Activated T-cell treated with anti-CD3 and anti-CD28 coated beads, Interleukin-2, amount 50 U/mL, for 48 hours (primary cell): ENCODE measurements at regions not wholly inside any gene's neighbourhood (a gene's known extent, or its start where the extent isn't known, plus 50 kb on each side); places are given as distances from the start of the nearest gene placed in this dataset.
"Not testable (repeated sequence)": the region's sequence is repeated elsewhere in the genome, so short reads cannot be mapped to it uniquely, and the experiment has no call there.

Experiments used
- DNase-seq, 2 experiments: peaks; one replicate each; pipeline ENCODE4 v3.0.0-alpha.2; 2020

DNA sequence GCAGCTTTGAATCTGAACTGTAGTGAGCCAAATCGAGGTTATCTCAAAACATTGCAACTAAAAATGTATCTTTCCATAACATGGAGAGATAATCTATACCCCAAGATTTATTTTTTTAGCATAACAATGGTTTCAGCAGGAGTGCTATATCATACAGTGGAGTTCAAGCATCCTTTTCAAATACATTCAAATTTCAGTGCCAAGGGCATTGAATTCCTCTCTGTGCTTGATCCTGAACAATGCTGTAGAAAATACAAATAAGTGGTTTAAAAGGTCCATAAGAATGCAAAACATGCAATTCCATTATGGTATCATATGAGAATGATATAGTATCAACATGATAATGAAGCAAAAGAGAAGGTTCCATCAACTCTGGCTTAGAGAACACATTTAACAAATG is 201.7 kb downstream of the TXNL1 start:
- no peak for DNase-seq

DNA sequence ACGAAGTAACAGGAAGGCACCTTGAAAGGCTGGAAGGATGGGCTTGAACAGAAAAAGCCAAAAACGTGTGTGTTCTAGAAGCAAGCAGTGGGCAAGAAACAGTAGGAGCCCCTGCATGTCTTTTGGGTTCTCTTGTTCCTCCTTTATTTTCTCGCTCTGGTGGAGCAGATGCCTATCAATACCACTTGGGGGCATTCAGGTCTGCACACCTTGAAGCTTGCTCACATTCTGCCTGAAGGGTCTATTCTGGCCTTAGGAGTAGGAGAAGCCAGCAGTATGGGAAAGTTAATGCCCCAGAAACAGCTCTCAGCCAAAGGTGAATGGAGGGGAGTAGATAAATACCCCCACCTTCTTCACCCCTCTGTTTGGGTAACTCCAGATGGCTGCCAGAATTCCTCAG is 204.5 kb downstream of the TXNL1 start:
- no peak for DNase-seq

DNA sequence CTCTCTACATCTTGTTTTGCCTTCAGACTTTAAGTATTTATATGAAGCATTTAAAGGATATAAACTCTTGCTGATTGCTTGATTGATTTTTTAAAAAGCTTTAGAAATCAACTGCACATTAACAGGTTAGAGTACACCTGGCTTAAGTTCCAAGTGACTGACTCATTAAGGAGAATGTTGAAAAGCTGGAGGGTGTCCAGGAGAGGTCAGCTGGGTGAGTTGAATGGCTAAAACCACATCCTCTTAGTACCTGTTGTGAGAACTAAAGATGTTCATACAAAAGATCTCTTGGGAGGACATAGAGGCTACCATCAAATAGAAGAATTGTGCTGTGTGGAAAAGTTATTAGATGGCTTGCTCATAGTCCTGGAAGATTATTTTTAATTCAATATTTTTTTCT is 206.8 kb downstream of the TXNL1 start:
- no peak for DNase-seq

DNA sequence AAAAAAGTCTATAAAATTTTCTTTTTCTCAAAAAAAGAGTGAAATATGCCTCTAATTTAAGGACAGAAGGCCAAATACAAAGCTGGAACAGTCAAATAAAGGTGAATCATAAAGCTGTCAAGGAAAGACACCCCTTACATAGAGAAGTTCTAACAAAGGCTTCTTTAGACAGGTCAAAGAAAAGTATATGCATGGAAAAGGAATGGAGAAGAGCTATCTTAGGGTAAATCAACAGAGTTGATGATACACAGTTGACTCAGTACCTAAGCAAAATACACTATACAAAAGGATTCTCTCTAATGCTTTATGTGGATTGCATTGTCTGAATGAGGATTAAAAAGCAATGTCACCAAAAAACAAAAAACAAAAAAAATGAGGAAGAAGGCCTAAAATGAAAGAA is 214.8 kb downstream of the TXNL1 start:
- no peak for DNase-seq

DNA sequence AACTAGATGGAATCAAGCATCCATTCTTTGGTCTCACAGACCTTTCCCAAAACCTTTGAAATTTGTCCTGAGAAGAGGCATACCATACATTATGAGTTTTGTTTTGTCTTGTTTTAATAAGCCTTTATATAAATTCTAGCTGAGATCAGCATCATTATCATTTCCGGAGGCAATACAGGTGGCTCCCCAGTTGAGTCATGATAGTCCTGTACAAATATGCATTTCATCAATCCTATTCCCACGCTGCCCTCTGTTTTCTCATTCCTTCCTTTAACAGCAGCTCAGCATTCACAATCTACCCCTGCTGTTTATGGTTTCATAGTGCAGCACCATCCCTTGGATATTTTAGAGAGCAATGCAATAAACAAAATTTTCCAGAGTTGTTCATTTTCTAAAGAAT is 216.7 kb downstream of the TXNL1 start:
- DNase-seq, result no peak

DNA sequence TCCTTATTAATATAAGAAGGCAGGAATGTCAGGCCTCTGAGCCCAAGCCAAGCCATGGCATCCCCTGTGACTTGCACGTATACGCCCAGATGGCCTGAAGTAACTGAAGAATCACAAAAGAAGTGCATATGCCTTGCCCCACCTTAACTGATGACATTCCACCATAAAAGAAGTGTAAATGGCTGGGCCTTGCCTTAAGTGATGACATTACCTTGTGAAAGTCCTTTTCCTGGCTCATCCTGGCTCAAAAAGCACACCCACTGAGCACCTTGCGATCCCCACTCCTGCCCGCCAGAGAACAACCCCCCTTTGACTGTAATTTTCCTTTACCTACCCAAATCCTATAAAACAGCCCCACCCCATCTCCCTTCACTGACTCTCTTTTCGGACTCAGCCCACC is 217.5 kb downstream of the TXNL1 start:
- not testable (repeated sequence) for DNase-seq

DNA sequence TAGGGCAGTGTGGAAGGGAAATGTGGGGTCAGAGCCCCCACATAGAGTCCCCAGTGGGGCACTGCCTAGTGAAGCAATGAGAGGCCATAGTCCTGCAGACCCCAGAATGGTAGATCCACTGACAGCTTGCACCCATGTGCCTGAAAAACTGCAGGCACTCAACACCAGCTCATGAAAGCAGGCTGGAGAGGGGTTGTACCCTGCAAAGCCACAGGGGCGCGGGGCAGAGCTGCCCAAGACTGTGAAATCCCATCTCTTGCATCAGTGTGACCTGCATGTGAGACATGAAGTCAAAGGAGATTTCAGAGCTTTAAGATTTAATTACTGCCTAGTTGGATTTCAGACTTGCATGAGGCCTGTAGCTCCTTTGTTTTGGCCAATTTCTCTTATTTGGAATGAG is 224.0 kb downstream of the TXNL1 start:
- no peak for DNase-seq

DNA sequence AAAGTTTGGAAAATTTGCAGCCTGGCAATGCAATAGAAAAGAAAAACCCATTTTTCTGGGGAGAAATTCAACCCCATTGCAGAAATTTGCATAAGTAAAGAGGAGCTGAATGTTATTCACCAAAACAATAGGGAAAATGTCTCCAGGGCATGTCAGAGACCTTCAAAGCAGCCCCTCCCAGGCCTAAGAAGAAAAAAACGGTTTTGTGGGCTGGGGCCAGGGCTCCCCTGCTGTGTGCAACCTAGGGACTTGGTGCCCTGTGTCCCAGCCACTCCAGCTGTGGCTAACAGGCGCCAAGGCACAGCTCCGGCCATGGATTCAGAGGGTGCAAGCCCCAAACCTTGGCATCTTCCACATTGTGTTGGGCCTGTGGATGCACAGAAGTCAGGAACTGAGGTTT is 224.5 kb downstream of the TXNL1 start:
- DNase-seq, result no peak

DNA sequence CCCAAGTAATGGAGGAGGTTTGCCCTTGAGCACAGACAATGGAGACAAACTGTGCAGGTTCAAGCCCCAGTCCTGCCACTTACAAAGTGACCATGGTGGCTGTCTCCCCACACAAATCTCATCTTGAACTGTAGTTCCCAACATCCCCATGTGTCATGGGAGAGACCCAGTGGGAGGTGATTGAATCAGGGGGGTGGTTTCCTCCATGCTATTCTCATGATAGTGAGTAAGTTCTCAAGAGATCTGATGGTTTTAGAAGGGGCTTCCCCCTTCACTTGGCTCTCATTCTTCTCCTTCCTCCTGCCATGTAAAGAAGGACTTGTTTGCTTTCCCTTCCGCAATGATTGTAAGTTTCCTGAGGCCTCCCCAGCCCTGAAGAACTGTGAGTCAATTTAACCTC is 225.4 kb downstream of the TXNL1 start:
- DNase-seq, result no peak

DNA sequence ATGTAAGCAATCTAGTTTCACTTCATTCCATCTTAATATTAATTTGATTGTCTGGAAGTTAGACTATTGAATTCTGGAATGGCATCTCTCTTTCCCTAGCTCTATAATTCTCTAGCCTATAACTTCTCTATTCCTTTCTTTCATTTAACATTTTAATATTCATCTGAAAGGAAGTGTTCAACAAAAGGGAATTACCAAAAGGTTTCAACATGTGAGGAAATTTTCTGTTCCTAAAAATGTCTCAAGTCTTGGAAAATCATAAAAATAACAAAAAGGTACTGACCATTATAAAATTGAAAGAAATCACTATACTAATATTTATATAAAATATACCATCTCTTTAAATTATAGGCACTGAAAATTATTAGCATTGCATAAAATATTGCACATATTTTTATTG is 228.7 kb downstream of the TXNL1 start:
- DNase-seq, result no peak

DNA sequence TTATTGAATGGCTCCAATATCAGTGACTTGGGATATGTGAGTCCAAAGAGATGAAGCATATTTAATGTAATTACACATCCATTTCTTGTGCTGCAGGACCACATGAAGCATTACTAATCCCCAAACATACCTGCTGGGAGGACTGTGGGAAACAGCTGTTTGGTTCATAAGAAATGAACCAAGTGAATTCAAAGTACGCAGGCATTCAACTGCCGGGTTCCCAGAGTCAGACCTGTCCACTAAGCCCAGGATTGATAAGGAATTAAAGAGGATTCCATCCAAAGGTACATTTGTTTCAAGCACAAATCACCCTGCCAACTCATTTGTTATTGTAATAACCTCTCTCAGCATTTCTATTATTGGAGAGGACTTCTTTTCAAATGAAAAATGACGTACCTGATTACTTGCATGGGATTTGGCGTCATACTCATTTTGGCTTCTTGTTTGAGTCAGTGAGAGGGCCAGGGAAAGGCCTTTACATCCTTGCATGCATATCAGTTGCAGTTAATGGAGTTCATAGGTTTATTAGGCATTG is 230.7 kb downstream of the TXNL1 start:
- DNase-seq, result no peak

DNA sequence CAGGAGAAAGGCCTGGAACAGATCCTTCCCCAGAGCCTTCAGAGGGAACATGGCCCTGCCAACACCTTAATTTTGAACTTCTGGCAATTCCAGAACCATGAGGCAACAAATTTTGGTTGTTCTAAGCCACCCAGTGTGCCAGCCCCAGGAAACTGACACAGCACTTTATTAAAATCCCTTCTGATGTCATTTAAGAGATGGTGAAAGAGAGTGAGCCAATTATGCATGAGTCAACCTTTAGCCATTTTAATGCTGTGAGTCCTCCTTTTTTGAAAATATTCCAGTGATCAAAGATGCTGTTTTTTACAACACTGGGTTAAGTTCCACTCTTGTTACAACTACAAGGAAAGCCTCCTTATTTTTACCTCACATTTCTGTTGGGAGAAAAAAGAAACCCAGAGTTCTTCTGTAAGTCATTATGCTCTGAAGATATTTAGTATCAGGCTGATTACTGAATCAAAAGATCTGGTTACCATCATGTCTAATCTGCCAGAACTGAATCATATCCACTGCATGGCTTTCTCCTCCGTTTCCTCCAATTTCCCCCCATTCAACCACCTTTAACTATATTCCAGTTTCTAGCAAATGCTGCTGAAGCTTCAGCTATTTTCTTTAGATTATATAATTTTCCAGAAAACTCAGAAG is 235.4 kb downstream of the TXNL1 start:
- DNase-seq, result no peak

DNA sequence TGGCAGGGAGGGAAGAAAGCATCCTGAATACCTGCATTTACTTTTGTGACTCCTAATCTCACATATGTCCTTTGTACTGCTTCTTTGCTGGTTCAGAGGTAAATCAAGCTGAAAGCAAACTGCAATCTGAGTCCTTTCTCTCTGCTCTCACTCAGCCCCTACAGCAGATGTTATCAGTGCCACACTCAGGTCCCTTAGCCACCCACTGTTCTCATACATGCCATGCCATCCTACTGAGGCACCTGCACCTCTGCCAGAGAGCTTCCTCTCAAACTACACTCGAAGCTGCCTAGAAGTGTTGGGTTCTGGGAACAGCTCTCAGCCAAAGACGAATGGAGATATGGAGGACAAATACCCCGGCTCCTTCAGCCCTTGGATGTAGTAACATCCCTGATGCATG is 244.5 kb downstream of the TXNL1 start:
- DNase-seq, result no peak

DNA sequence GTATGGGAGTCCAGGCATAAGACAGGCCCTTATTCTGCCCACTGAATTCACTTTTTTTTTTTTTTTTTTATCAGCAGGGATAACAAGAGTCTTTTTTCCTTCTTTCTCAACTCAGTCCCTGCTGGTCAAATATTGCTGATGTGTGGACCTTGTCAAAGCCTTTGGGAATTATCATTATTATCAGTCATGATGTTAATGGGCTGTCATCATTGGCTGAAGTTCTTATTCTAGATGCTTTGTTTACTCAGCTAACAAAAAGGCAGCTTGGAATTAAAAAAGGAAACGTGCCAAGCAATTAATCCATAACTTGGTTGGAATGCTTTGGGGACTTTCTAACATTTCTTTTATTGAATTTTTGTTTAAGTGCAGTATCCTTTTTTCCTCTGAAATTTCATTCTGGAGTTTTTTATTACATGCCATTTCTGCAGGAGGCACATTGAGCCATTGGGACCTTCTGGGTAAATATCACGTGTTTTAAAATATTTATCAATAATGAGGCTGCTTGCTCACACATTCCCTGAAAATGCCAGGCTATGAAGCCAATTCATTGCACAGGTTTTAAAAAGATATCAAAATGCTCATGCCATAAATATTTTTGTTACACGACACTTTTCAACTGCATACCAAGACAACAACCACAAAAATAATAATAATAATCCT is 246.3 kb downstream of the TXNL1 start:
- DNase-seq, result no peak

DNA sequence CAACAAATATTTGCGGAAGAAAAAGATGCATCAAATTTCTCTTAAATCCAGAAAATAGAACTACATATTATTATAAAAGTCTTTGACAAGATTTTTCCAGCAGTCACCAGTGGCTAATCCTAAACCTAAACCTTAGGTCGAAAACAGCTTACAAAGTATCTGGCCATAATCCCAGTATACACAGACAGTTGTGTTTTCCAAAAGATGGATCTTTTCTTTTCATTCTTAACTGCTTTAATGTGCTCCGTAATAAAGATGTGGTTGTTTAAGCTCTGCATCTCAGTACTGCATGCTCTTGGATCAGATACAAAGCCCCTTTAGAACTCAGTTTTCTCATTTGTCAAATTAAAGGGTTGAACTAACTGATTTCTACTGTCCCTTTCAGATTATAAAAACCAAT is 247.8 kb downstream of the TXNL1 start:
- no peak for DNase-seq

DNA sequence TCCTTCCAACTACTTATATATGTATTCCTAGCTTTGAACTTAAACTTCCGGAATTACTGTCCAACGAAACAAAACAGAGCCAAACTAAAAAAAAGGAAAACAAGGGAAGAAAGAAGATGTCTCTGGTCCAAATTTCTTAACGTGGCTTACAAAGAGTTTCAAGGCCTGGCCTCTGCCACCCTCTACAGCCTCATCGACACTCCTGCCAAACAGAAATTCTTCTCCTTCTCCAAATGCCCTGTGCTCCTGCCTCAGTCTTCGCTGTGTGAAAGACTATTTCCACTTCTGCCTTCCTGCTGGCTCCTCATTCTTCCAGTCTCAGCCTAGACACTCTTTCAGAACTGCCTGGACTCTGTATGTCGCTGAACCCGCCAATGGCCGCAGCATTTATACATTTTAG is 249.2 kb downstream of the TXNL1 start:
- DNase-seq, result no peak

DNA sequence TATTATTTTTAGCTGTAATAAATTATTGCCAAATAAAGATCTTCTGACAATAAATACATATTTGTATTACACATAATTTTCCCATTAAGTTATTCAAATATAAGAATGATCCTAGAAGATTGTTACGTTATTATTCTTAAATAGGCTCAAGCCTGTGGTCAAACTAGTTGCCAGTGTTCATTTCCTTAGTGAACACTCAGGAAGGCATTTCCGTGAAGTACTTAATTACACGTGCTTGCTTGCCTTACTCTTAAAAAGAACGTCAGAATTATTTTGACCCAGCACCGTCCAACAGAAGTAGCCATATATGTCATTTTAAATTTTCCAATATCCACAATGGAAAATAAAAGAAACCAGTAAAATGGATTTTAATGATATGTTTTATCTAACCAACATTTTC is 249.8 kb downstream of the TXNL1 start:
- DNase-seq, result no peak

DNA sequence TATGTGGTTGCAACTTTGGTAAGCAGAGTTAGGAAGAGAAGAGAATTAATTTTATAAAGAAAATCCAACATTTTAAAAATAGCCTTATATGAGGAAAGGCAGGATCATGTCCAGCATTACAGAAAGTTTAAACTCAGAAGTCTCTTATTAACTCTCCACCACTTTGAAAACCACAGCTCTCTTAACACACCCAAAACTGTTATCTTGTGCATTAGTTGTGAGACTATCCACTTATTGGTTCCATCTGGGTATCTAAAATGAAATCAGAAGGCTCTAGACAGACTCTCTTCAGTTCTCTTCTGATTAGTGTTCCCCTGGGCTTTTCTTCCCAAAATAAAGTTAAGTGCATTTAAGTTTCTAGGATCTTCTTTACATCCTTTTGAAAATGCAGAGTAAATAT is 251.5 kb downstream of the TXNL1 start:
- no peak for DNase-seq

DNA sequence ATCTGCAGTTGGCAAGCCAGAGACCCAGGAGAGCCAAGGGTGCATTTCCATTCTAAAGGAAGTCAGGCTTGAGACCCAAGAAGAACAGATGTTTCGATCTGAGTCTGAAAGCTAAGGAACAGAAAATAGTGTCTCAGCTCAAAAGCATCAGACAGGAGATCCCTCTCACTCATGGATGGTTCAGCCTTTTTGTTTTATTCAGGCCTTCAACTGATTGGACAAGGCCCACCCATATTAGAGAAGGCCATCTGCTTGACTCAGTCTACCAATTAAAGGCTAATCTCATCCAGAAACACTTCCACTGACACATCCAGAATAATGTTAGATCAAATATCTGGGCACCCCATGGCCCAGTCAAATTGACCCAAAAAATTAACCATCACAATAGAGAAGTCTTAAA is 255.0 kb downstream of the TXNL1 start:
- no peak for DNase-seq

DNA sequence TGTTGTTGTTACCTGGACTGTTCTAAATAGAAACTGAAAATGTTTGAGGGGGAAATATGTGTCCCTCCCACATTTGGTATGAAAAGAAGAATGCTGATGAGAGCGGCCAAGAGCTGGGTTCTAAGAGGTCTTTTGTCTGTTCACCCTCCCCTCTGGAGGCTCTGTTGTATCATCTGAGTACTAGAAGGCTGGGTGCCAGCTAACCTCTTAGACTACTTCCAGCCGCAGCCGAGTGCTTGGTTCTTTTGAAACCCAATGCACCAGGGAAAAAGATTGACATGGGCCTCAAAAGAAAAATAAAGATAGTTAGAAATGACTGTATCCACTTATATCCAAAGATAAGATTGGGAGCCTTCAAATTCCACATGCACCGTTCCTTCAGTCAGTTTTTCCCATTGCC is 255.9 kb downstream of the TXNL1 start:
- DNase-seq, result no peak

DNA sequence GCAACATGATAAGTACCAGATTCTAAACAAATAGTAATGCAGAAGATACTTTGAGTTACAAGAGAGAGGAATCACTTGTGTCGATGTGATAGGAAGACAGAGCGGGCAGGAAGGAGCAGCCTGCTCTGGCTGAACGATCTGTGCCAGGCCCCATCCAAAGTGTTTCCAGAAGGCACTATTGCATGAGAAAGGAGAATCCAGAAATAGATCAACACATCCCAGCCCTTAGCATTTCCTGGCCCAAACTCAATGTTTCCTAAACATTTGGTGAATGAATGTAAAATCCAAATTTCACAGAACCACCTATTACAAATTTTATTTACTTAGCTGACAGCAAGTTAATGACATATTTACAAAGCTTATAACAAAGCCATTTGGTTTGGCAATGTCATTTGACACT is 257.2 kb downstream of the TXNL1 start:
- no peak for DNase-seq

DNA sequence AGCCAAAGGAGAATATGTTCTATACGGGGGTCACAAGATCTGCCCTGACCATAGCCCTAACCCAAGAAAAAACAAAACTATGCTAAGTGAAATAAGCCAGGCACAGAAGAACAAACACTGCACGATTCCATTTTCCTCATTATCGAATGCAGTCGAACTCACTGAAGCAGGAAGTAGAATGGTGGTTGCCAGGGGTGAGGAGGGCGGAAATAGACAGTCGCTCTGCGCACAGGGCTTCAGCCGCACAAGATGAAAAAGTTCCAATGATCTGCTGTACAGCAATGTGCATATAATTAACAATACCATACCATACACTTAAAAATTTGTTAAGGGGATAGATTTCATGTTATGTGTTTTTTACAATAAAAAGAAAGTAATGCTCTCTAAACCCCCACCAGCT is 257.7 kb downstream of the TXNL1 start:
- no peak for DNase-seq

DNA sequence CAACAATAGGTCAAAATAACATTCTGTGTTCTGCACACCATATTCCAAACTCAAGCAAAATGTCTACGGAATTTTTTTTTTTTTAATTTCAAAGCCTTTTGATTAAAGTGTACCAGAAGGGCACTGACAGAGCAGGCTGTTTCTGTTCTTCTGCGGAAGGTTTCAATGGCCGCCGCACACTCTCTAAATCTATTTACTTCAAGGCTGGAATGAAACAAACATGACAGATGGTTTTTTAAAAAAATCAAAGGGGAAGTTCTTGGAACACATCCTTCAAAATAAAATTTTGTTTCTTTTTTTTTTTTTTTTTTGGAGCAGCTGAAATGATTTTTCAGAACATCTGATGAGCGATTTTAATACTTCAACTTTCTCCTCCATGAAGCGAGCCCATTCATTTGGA is 259.1 kb downstream of the TXNL1 start:
- DNase-seq, result no peak

DNA sequence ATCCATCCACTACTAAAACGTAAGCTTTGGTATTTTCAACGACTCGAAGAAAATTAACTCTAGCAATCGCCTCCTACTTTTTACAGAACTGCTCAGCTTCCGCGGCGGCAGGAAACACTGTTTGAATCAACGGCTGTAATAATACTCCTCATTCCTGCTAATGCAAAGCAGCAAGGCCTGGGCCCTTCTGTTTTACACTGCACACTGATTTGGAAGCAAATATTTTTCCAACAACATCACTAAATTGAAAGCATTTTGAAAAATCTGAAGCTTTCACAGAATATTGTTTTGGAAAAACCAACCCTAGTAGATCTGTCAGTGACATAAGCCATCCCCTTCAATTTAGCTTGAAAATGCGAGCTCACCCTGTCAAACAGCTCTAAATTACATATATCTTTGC is 261.2 kb downstream of the TXNL1 start:
- DNase-seq, result no peak
